Loucy (cell line): ENCODE measurements at regions not wholly inside any gene's neighbourhood (a gene's known extent, or its start where the extent isn't known, plus 50 kb on each side); places are given as distances from the start of the nearest gene placed in this dataset.

Source experiments
- H2AFZ ChIP-seq: fragments of 200-600 bp; sonication (generic); 2 replicates; pipeline ENCODE4 v1.6.0; 2016; ENCODE audit warnings: antibody characterized with exemption, mild to moderate bottlenecking, low read length, moderate library complexity
- H3F3A ChIP-seq: fragments of 200-600 bp; 2 replicates; pipeline ENCODE4 v1.6.0; 2016; ENCODE audit warnings: antibody characterized with exemption, low read depth, mild to moderate bottlenecking
- H3K27me3 ChIP-seq: fragments of 200-600 bp; sonication (generic); 2 replicates; pipeline ENCODE4 v1.6.1; 2014; ENCODE audit warnings: low read length, mild to moderate bottlenecking; ENCODE audit not compliant: insufficient read depth, poor library complexity, severe bottlenecking
- H3K36me3 ChIP-seq: fragments of 200-600 bp; sonication (generic); 2 replicates; pipeline ENCODE4 v1.6.1; 2016; ENCODE audit warnings: low read length; ENCODE audit not compliant: insufficient read depth
- H3K4me1 ChIP-seq: fragments of 200-600 bp; sonication (generic); 2 replicates; pipeline ENCODE4 v1.5.1; 2014; ENCODE audit warnings: low read length, mild to moderate bottlenecking; ENCODE audit not compliant: insufficient read depth, poor library complexity, severe bottlenecking
- H3K4me2 ChIP-seq: fragments of 200-600 bp; sonication (generic); 2 replicates; pipeline ENCODE4 v1.6.0; 2014; ENCODE audit warnings: antibody characterized with exemption, low read length, low read depth, mild to moderate bottlenecking; ENCODE audit not compliant: poor library complexity, severe bottlenecking
- H3K4me3 ChIP-seq: fragments of 200-600 bp; sonication (generic); 2 replicates; pipeline ENCODE4 v1.5.1; 2014; ENCODE audit warnings: low read length, mild to moderate bottlenecking, mixed read lengths; ENCODE audit not compliant: poor library complexity, severe bottlenecking
- H3K79me2 ChIP-seq: fragments of 200-600 bp; sonication (generic); 2 replicates; pipeline ENCODE4 v1.6.1; 2014; ENCODE audit warnings: low read length; ENCODE audit not compliant: insufficient read depth
- H3K9ac ChIP-seq: fragments of 200-600 bp; sonication (generic); 2 replicates; pipeline ENCODE4 v1.6.0; 2014; ENCODE audit warnings: mild to moderate bottlenecking, low read depth, low read length, moderate library complexity; ENCODE audit not compliant: poor library complexity, severe bottlenecking
- H3K9me2 ChIP-seq: fragments of 200-600 bp; sonication (generic); replicated peaks from 2 replicates; pipeline ENCODE4 v1.6.1; 2016; ENCODE audit warnings: low read depth, low read length, mixed read lengths
- H3K9me3 ChIP-seq: fragments of 200-600 bp; sonication (generic); 2 replicates; pipeline ENCODE4 v1.6.1; 2014; ENCODE audit warnings: mild to moderate bottlenecking, antibody characterized with exemption, low read length, low read depth; ENCODE audit not compliant: insufficient read depth
- H4K20me1 ChIP-seq: fragments of 200-600 bp; sonication (generic); 2 replicates; pipeline ENCODE4 v1.6.0; 2014; ENCODE audit warnings: antibody characterized with exemption, low read length, mild to moderate bottlenecking; ENCODE audit not compliant: insufficient read depth, poor library complexity, severe bottlenecking
- EZH2phosphoT487 ChIP-seq: fragments of 200-600 bp; IDR thresholded peaks from 2 replicates; pipeline ENCODE4 v1.6.1; 2018; ENCODE audit warnings: antibody characterized with exemption, mild to moderate bottlenecking, moderate library complexity, borderline replicate concordance
- TF ChIP-seq, protein P1 (sequence below): fragments of 200-600 bp; sonication (generic); conservative IDR thresholded peaks from 2 replicates; pipeline ENCODE4 v1.5.1; 2014; ENCODE audit warnings: mild to moderate bottlenecking, antibody characterized with exemption, low read length

DNA sequence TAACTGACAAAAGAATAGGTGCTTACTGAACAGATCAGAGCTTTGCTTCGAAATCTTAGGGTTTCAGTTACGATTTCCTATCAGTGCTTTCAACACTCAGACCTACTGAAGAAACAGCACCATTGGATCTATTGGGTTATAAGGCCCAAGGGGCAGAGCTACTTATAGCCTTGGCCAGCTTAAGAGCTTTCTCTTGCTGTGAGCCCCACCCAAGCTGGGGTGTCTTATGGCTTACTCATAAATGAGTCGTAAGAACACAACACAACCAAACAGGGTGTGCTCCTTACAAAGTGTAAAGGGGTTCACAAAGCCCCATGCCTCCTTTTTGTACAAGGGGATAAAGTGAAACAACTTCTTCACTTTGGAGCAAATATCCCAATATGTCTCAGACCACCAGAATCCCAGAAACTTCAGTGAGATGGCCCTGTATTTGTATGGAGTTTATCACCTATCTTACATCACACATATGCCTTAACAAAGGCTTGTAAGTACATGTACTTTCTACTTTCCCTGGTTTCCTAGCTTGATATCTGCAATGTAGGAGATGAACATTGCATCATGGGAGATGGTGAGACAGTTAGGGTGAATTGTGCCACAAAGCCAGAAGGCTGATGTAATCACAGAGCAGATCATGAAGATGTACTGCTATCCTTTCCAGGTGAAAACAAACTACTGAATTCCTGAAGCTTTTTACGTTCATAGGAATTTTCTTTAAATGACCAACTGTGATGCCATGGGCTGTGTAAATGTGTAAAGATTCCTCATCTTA, 115.5 kb upstream of the GLI2 start:
- no peaks in the 10 kb centered on the region for H3K9me3 ChIP-seq
- H3K36me3 ChIP-seq: no peaks in the 10 kb centered on the region
- H3K79me2 ChIP-seq: no peaks in the 10 kb centered on the region
- H3K9ac ChIP-seq: no peak overlapping the region
- no peak overlapping the region for H3K4me3 ChIP-seq
- H2AFZ ChIP-seq: no peak overlapping the region
- H3K4me2 ChIP-seq: no peak overlapping the region
- no peaks in the 10 kb centered on the region for H4K20me1 ChIP-seq
- H3F3A ChIP-seq: no peaks in the 10 kb centered on the region
- H3K27me3 ChIP-seq: no peaks in the 10 kb centered on the region
- no peaks in the 10 kb centered on the region for H3K4me1 ChIP-seq
- TF ChIP-seq EZH2phosphoT487: no peak
- TF ChIP-seq, protein P1, sequence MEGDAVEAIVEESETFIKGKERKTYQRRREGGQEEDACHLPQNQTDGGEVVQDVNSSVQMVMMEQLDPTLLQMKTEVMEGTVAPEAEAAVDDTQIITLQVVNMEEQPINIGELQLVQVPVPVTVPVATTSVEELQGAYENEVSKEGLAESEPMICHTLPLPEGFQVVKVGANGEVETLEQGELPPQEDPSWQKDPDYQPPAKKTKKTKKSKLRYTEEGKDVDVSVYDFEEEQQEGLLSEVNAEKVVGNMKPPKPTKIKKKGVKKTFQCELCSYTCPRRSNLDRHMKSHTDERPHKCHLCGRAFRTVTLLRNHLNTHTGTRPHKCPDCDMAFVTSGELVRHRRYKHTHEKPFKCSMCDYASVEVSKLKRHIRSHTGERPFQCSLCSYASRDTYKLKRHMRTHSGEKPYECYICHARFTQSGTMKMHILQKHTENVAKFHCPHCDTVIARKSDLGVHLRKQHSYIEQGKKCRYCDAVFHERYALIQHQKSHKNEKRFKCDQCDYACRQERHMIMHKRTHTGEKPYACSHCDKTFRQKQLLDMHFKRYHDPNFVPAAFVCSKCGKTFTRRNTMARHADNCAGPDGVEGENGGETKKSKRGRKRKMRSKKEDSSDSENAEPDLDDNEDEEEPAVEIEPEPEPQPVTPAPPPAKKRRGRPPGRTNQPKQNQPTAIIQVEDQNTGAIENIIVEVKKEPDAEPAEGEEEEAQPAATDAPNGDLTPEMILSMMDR: no peak
- no peaks in the 10 kb centered on the region for H3K9me2 ChIP-seq

DNA sequence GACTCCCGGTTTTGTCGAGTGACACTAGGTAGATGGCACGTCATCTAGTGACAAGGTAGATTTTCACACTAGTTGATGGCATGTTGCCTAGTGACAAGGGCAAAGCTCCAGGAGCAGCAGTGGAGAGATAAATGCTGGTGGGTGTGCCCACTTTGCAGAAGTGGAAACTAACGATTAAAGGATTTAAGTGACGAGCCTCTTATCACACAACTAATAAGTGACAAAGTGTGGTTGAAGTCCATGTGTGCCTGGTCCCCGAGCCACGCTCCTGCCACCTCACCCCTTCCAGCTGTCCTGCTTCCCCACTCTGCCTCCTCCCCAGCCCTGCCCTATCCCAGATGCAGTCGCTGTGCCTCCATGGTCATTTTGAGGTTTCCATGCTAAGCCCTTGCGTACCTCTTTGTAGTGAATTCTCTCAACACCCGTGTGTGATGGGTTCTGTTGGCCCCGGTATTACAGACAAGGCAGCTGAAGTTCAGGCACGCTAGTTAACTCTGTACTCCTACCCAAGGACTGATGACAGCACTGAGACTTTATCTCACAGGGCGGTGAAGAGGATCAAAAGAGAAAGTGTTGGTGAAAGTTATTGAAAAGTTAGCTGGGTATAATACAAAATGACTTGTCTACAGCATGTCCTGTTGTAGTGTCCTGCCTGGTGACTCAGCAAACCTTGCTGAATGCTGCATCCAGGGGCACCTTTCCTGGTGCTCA, 113.4 kb upstream of the GLI2 start:
- Histone ChIP-seq H3K4me3 (no peak overlapping the region), H2AFZ (no peak overlapping the region), H3K27me3 (no peaks in the 10 kb centered on the region), H3K4me1 (no peaks in the 10 kb centered on the region), H3K9me3 (no peaks in the 10 kb centered on the region), H3K4me2 (no peak overlapping the region), H3K36me3 (no peaks in the 10 kb centered on the region), H3F3A (no peaks in the 10 kb centered on the region), H4K20me1 (no peaks in the 10 kb centered on the region), H3K9me2 (no peaks in the 10 kb centered on the region), H3K79me2 (no peaks in the 10 kb centered on the region), H3K9ac (no peak overlapping the region)
- TF ChIP-seq EZH2phosphoT487: no peak
- TF ChIP-seq, protein P1: no peak

DNA sequence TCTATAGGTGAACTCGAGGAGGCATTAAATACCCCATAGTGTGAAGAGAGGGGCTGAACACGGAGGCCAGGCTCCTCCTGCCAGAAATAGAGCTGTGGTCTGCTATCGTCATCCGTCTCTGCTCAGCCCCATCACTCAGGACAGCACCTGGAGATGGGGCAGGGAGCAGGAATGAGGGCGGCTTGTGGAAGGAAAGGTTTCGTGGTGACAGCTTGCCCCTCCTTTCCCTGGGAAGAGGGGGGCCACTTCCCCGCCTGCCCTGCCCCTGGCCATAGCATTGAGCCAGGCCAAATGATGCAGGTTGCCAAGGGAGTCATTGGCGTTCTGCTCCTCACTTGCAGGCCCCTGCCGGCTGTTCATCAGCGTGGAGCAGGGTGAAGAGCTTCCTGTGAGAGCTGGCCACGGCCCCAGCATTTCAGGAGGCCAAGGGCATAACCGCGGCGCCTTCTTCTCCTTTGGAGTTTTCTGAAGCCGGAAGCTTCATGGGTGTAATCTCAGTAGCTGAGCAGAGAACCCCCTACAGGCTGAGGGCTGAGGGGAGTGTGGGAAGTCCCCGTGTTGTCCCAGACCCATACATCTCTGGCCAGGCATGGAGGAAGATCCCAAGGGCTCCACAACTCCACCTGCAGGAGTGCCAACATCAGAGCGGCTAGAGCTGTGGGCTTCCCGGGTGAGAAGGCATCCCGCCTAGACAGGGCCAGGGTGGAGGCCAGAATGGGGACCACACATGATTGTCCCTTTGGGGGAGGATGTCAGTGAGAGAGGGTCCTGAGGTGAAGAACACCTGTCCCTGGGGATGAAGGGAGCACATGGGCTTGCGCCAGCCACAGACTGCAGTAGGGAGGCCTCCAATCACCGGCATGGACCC, 112.5 kb upstream of the GLI2 start:
- no peaks in the 10 kb centered on the region for H3K79me2 ChIP-seq
- no peaks in the 10 kb centered on the region for H3K4me1 ChIP-seq
- no peaks in the 10 kb centered on the region for H4K20me1 ChIP-seq

More for the DNA sequence above, 112.5 kb upstream of the GLI2 start:
- no peak overlapping the region for H3K4me3 ChIP-seq
- H3K9ac ChIP-seq: no peak overlapping the region
- H3K36me3 ChIP-seq: no peaks in the 10 kb centered on the region
- H3K9me2 ChIP-seq: no peaks in the 10 kb centered on the region
- no peak overlapping the region for H3K4me2 ChIP-seq
- no peaks in the 10 kb centered on the region for H3K27me3 ChIP-seq
- TF ChIP-seq, protein P1: no peak
- TF ChIP-seq EZH2phosphoT487: no peak
- H3K9me3 ChIP-seq: no peaks in the 10 kb centered on the region
- no peak overlapping the region for H2AFZ ChIP-seq
- no peaks in the 10 kb centered on the region for H3F3A ChIP-seq
